Neural progenitor cell (in vitro differentiated cells): ENCODE measurements at regions not wholly inside any gene's neighbourhood (a gene's known extent, or its start where the extent isn't known, plus 50 kb on each side); places are given as distances from the start of the nearest gene placed in this dataset.

Experiments
- EZH2 ChIP-seq: fragments of 200-600 bp; sonication (generic); IDR thresholded peaks from 2 replicates; pipeline ENCODE4 v1.6.1; 2017; ENCODE audit warnings: antibody characterized with exemption, mild to moderate bottlenecking, moderate library complexity
- TF ChIP-seq, protein P1 (sequence below): fragments of 200-600 bp; sonication (generic); IDR thresholded peaks from 2 replicates; pipeline ENCODE4 v1.5.1; 2017; ENCODE audit warnings: antibody characterized with exemption, mild to moderate bottlenecking

DNA sequence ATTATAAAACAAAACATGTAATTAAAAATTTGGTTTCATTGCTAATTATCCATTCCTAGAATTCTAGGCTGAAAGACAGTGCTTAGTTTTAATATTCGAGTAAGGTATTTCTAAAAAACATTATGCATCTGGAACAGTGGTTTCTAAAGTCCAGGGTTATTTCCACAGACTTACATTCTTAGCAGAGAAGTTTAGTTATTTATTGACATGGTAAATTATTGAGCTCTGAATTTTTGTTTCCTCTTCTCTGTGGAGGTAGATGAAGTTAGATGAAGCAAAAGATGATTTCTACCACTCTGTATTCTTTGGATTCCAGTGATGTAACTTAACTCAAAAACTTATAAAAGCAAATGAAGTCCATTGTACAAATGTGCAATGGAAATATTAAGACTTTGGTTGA is 709.4 kb downstream of the MRPL39 start:
- TF ChIP-seq, protein P1, sequence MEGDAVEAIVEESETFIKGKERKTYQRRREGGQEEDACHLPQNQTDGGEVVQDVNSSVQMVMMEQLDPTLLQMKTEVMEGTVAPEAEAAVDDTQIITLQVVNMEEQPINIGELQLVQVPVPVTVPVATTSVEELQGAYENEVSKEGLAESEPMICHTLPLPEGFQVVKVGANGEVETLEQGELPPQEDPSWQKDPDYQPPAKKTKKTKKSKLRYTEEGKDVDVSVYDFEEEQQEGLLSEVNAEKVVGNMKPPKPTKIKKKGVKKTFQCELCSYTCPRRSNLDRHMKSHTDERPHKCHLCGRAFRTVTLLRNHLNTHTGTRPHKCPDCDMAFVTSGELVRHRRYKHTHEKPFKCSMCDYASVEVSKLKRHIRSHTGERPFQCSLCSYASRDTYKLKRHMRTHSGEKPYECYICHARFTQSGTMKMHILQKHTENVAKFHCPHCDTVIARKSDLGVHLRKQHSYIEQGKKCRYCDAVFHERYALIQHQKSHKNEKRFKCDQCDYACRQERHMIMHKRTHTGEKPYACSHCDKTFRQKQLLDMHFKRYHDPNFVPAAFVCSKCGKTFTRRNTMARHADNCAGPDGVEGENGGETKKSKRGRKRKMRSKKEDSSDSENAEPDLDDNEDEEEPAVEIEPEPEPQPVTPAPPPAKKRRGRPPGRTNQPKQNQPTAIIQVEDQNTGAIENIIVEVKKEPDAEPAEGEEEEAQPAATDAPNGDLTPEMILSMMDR = no peak
- no peak for TF ChIP-seq EZH2
